ENCODE measurements at regions not wholly inside any gene's neighbourhood (a gene's known extent, or its start where the extent isn't known, plus 50 kb on each side); places are given as distances from the start of the nearest gene placed in this dataset.

- Histone ChIP-seq H3K36me3 (ENCODE audit: control insufficient read depth, insufficient read depth, low read length) (no peaks in the 10 kb centered on the region), H3K4me3 (ENCODE audit: low read depth, low read length) (no peak overlapping the region), H3K27ac (ENCODE audit: insufficient read depth, low read length, poor library complexity, severe bottlenecking) (no peak overlapping the region), H3K4me1 (ENCODE audit: control insufficient read depth, insufficient read depth, low read length, poor library complexity, severe bottlenecking) (no peaks in the 10 kb centered on the region), H3K9me3 (ENCODE audit: control insufficient read depth in 2 of 2, low read length in 2 of 2) (no peaks in the 10 kb centered on the region), H3K27me3 (ENCODE audit: control insufficient read depth, insufficient read depth, low read length) (no peaks in the 10 kb centered on the region)
- H3K9me3 Mint-ChIP-seq: peaks cover 0 to 7% (median 0%) of the 10 kb centered on the region in 7 donors
- no peak for ATAC-seq (ENCODE audit: low read depth in 2 of 2)
- H3K27me3 Mint-ChIP-seq: peaks cover 8% of the 10 kb centered on the region
- H3K27ac Mint-ChIP-seq: no peak overlapping the region
- no peak for DNase-seq
- no peaks in the 10 kb centered on the region for H3K36me3 Mint-ChIP-seq
- no peak overlapping the region for H3K4me3 Mint-ChIP-seq
- H3K4me1 Mint-ChIP-seq: no peaks in the 10 kb centered on the region
Measured at GRCh38 chr19:32053861-32054260, 291.5 kb upstream of the ZNF507 start.

GRCh38 chr19:32058131-32058530, 287.3 kb upstream of the ZNF507 start:
- peaks cover 8% of the 10 kb centered on the region for H3K27me3 Mint-ChIP-seq
- H3K4me3 Mint-ChIP-seq: no peak overlapping the region
- Histone ChIP-seq H3K36me3 (ENCODE audit: control insufficient read depth, insufficient read depth, low read length) (no peaks in the 10 kb centered on the region), H3K4me3 (ENCODE audit: low read depth, low read length) (no peak overlapping the region), H3K27me3 (ENCODE audit: control insufficient read depth, insufficient read depth, low read length) (no peaks in the 10 kb centered on the region), H3K27ac (ENCODE audit: insufficient read depth, low read length, poor library complexity, severe bottlenecking) (no peak overlapping the region), H3K4me1 (ENCODE audit: control insufficient read depth, insufficient read depth, low read length, poor library complexity, severe bottlenecking) (no peaks in the 10 kb centered on the region), H3K9me3 (ENCODE audit: control insufficient read depth in 2 of 2, low read length in 2 of 2) (no peaks in the 10 kb centered on the region)
- H3K9me3 Mint-ChIP-seq: peaks cover 0 to 10% (median 0%) of the 10 kb centered on the region in 7 donors
- H3K27ac Mint-ChIP-seq: no peak overlapping the region
- DNase-seq (no peak), ATAC-seq (ENCODE audit: low read depth in 2 of 2) (no peak)
- no peaks in the 10 kb centered on the region for H3K4me1 Mint-ChIP-seq
- no peaks in the 10 kb centered on the region for H3K36me3 Mint-ChIP-seq

DNA sequence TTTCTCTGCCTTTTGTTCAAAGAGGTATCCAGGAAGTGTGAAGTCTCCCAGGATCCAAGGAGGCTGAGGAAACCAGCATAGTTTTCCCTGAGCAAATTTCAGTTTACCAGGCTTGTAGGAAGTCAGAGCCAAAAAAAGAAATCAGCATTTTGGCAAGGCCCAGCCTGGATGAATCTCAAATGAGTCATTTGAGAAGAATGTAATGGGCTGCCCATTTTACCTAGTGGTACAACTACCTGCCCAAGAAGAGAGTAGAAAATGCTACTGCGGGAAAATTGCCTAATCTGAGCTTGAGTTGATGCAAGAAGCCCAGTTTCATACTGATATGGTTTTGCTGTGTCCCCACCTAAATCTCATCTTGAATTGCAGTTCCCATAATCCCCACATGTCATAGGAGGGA, 284.1 kb upstream of the ZNF507 start:
- no peaks in the 10 kb centered on the region for H3K9me3 ChIP-seq (ENCODE audit: control insufficient read depth in 2 of 2, low read length in 2 of 2)
- no peak overlapping the region for H3K4me3 Mint-ChIP-seq
- no peak overlapping the region for H3K27ac ChIP-seq (ENCODE audit: insufficient read depth, low read length, poor library complexity, severe bottlenecking)
- DNase-seq: no peak
- H3K4me1 Mint-ChIP-seq: no peaks in the 10 kb centered on the region
- no peak overlapping the region for H3K4me3 ChIP-seq (ENCODE audit: low read depth, low read length)
- peaks cover 0 to 7% (median 0%) of the 10 kb centered on the region in 7 donors for H3K9me3 Mint-ChIP-seq
- H3K36me3 Mint-ChIP-seq: no peaks in the 10 kb centered on the region
- no peaks in the 10 kb centered on the region for H3K27me3 ChIP-seq (ENCODE audit: control insufficient read depth, insufficient read depth, low read length)
- no peak for ATAC-seq (ENCODE audit: low read depth in 2 of 2)
- no peaks in the 10 kb centered on the region for H3K4me1 ChIP-seq (ENCODE audit: control insufficient read depth, insufficient read depth, low read length, poor library complexity, severe bottlenecking)
- H3K36me3 ChIP-seq (ENCODE audit: control insufficient read depth, insufficient read depth, low read length): no peaks in the 10 kb centered on the region
- no peak overlapping the region for H3K27ac Mint-ChIP-seq
- peaks cover 4% of the 10 kb centered on the region for H3K27me3 Mint-ChIP-seq

DNA sequence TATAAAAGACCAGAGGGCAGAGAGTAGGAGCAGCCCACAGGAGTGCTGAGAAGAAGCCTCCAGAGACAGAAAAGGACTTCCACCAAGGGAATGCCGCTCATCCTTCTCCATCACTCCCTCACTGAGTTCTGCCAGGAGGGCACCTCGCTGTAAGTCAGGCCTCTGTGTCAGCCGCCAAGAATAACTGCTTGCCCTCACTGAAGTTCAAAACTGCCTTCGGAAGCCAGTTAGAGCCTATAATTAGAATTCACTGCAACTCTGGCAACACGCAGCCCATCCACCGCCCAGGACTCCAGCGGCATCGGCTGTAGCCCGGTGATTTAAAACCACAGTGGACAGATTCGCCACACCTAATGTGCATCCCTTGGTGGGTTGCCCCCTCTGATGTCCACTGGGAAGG, 281.8 kb upstream of the ZNF507 start:
- H3K27me3 Mint-ChIP-seq: peaks cover under 1% of the 10 kb centered on the region
- H3K4me1 Mint-ChIP-seq: no peaks in the 10 kb centered on the region
- H3K4me1 ChIP-seq (ENCODE audit: control insufficient read depth, insufficient read depth, low read length, poor library complexity, severe bottlenecking): no peaks in the 10 kb centered on the region
- DNase-seq: no peak
- H3K9me3 ChIP-seq (ENCODE audit: control insufficient read depth in 2 of 2, low read length in 2 of 2): no peaks in the 10 kb centered on the region
- no peaks in the 10 kb centered on the region for H3K36me3 ChIP-seq (ENCODE audit: control insufficient read depth, insufficient read depth, low read length)
- no peak for ATAC-seq (ENCODE audit: low read depth in 2 of 2)
- no peaks in the 10 kb centered on the region for H3K27me3 ChIP-seq (ENCODE audit: control insufficient read depth, insufficient read depth, low read length)
- no peak overlapping the region for H3K27ac Mint-ChIP-seq
- H3K9me3 Mint-ChIP-seq: peaks cover 0 to 10% (median 0%) of the 10 kb centered on the region in 7 donors
- no peak overlapping the region for H3K27ac ChIP-seq (ENCODE audit: insufficient read depth, low read length, poor library complexity, severe bottlenecking)
- H3K4me3 ChIP-seq (ENCODE audit: low read depth, low read length): no peak overlapping the region
- H3K4me3 Mint-ChIP-seq: no peak overlapping the region
- H3K36me3 Mint-ChIP-seq: no peaks in the 10 kb centered on the region

- Histone ChIP-seq H3K27me3 (ENCODE audit: control insufficient read depth, insufficient read depth, low read length) (no peaks in the 10 kb centered on the region), H3K4me3 (ENCODE audit: low read depth, low read length) (no peak overlapping the region), H3K27ac (ENCODE audit: insufficient read depth, low read length, poor library complexity, severe bottlenecking) (no peak overlapping the region), H3K9me3 (ENCODE audit: control insufficient read depth in 2 of 2, low read length in 2 of 2) (no peaks in the 10 kb centered on the region), H3K4me1 (ENCODE audit: control insufficient read depth, insufficient read depth, low read length, poor library complexity, severe bottlenecking) (no peaks in the 10 kb centered on the region), H3K36me3 (ENCODE audit: control insufficient read depth, insufficient read depth, low read length) (no peaks in the 10 kb centered on the region)
- ATAC-seq (ENCODE audit: low read depth in 2 of 2) (no peak), DNase-seq (no peak)
- Mint-ChIP-seq H3K27ac (no peak overlapping the region), H3K4me3 (no peak overlapping the region), H3K9me3 (peaks cover 0 to 7% (median 0%) of the 10 kb centered on the region in 7 donors), H3K36me3 (no peaks in the 10 kb centered on the region), H3K27me3 (no peaks in the 10 kb centered on the region), H3K4me1 (no peaks in the 10 kb centered on the region)
Measured at GRCh38 chr19:32066056-32066455, 279.4 kb upstream of the ZNF507 start.

DNA sequence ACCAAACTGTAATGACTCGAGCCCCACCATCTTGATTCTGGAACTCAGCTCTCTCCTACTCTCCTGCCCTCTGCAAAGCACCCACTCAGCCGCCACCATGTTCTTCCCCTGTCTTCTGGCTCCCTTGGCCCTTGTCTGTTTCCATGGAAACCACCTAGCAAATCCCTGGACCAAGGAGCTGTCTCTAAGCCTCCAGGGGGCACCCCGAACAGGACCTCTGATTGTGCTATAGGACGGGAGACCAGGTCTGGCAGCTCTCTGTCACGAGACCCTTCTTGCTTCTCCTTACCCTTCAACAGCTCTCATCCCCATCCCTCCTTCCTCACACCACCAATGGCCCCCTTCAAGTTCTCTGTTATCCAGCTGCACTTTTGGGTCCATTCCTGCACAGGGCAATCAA, 277.7 kb upstream of the ZNF507 start:
- ATAC-seq (ENCODE audit: low read depth in 2 of 2): no peak
- Mint-ChIP-seq H3K9me3 (peaks cover 0 to 5% (median 0%) of the 10 kb centered on the region in 7 donors), H3K27me3 (no peaks in the 10 kb centered on the region), H3K4me3 (no peak overlapping the region), H3K27ac (no peak overlapping the region), H3K36me3 (no peaks in the 10 kb centered on the region), H3K4me1 (no peaks in the 10 kb centered on the region)
- H3K4me3 ChIP-seq (ENCODE audit: low read depth, low read length): no peak overlapping the region
- no peak overlapping the region for H3K27ac ChIP-seq (ENCODE audit: insufficient read depth, low read length, poor library complexity, severe bottlenecking)
- no peaks in the 10 kb centered on the region for H3K27me3 ChIP-seq (ENCODE audit: control insufficient read depth, insufficient read depth, low read length)
- no peaks in the 10 kb centered on the region for H3K4me1 ChIP-seq (ENCODE audit: control insufficient read depth, insufficient read depth, low read length, poor library complexity, severe bottlenecking)
- no peaks in the 10 kb centered on the region for H3K9me3 ChIP-seq (ENCODE audit: control insufficient read depth in 2 of 2, low read length in 2 of 2)
- no peak for DNase-seq
- H3K36me3 ChIP-seq (ENCODE audit: control insufficient read depth, insufficient read depth, low read length): no peaks in the 10 kb centered on the region

DNA sequence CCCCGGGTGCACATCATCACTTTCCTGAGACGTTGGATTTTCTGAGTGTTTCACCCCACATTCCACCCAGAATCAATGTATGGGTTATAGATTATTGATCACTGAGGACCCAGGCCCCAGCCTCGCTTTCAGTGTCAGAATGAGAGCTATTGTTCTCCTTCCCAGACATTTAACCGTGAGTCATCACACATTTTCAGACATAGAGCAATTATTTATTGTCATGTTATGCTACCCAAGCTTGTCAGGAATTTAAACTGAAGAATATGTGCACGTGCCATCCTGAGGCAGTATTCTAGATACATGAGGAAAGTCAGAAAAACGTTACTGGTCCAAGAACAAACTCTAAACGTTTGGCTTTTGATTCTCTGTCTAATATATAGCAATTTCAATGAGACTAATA, 276.6 kb upstream of the ZNF507 start:
- H3K36me3 Mint-ChIP-seq: no peaks in the 10 kb centered on the region
- no peaks in the 10 kb centered on the region for H3K27me3 Mint-ChIP-seq
- Histone ChIP-seq H3K27ac (ENCODE audit: insufficient read depth, low read length, poor library complexity, severe bottlenecking) (no peak overlapping the region), H3K27me3 (ENCODE audit: control insufficient read depth, insufficient read depth, low read length) (no peaks in the 10 kb centered on the region), H3K4me3 (ENCODE audit: low read depth, low read length) (no peak overlapping the region), H3K4me1 (ENCODE audit: control insufficient read depth, insufficient read depth, low read length, poor library complexity, severe bottlenecking) (no peaks in the 10 kb centered on the region), H3K9me3 (ENCODE audit: control insufficient read depth in 2 of 2, low read length in 2 of 2) (no peaks in the 10 kb centered on the region), H3K36me3 (ENCODE audit: control insufficient read depth, insufficient read depth, low read length) (no peaks in the 10 kb centered on the region)
- no peak for DNase-seq
- H3K9me3 Mint-ChIP-seq: peaks cover 0 to 5% (median 0%) of the 10 kb centered on the region in 7 donors
- no peak overlapping the region for H3K4me3 Mint-ChIP-seq
- H3K4me1 Mint-ChIP-seq: no peaks in the 10 kb centered on the region
- H3K27ac Mint-ChIP-seq: no peak overlapping the region
- ATAC-seq (ENCODE audit: low read depth in 2 of 2): no peak

DNA sequence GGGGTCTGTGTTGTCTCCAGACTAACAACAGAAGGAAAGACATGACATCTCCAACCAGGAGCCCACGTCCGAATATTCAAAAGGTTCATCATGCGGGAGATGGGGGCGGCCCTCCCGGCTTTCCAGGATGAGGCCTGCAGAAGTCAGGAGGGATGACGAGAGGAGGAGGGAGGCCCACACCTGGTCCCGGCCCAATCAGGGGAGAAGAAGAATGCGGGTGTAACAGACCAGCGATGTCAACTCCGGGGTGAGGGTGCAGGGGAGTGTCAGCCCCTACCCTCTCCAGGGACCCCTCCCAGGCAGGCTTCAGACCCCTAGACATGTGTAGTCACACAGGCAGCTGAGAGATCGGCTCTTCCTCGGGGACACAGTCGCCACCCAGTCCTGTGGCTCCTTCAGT, 275.3 kb upstream of the ZNF507 start:
- Mint-ChIP-seq H3K27ac (no peak overlapping the region), H3K9me3 (peaks cover 0 to 3% (median 0%) of the 10 kb centered on the region in 7 donors), H3K36me3 (no peaks in the 10 kb centered on the region), H3K4me3 (no peak overlapping the region), H3K4me1 (no peaks in the 10 kb centered on the region), H3K27me3 (no peaks in the 10 kb centered on the region)
- H3K9me3 ChIP-seq (ENCODE audit: control insufficient read depth in 2 of 2, low read length in 2 of 2): no peaks in the 10 kb centered on the region
- no peak for ATAC-seq (ENCODE audit: low read depth in 2 of 2)
- no peaks in the 10 kb centered on the region for H3K36me3 ChIP-seq (ENCODE audit: control insufficient read depth, insufficient read depth, low read length)
- no peaks in the 10 kb centered on the region for H3K4me1 ChIP-seq (ENCODE audit: control insufficient read depth, insufficient read depth, low read length, poor library complexity, severe bottlenecking)
- H3K27ac ChIP-seq (ENCODE audit: insufficient read depth, low read length, poor library complexity, severe bottlenecking): no peak overlapping the region
- H3K4me3 ChIP-seq (ENCODE audit: low read depth, low read length): no peak overlapping the region
- DNase-seq: no peak
- no peaks in the 10 kb centered on the region for H3K27me3 ChIP-seq (ENCODE audit: control insufficient read depth, insufficient read depth, low read length)

All from CD4-positive, CD25-positive, alpha-beta regulatory T cell (primary cell).